Panc1 (cell line): ENCODE measurements at regions not wholly inside any gene's neighbourhood (a gene's known extent, or its start where the extent isn't known, plus 50 kb on each side); places are given as distances from the start of the nearest gene placed in this dataset.

Experiments
- ATAC-seq: fragments of 200-7000 bp; cut with Tn5 transposase; 2 replicates; pipeline ENCODE4 v1.9.1; 2020; ENCODE audit warnings: mild to moderate bottlenecking, moderate library complexity
- BruUV-seq: library from RNA; stranded (reverse); fragments of 400-500 nt; replicated peaks from 2 replicates; lab custom pipeline; 2021; lab: Mats Ljungman, UMichigan
- CTCF ChIA-PET: fragments of 300-600 bp; sonication (Branson Sonifier 250); formaldehyde crosslinking; loops from one replicate; lab custom pipeline; 2022; ENCODE audit warnings: antibody characterized with exemption; lab: Charles Lee
- POLR2A ChIA-PET: fragments of 300-600 bp; sonication (Branson Sonifier 250); formaldehyde crosslinking; loops from one replicate; lab custom pipeline; 2022; ENCODE audit warnings: antibody characterized with exemption; lab: Charles Lee
- DNase-seq: peaks from one replicate; pipeline ENCODE4 v3.0.0-alpha.2; 2010; ENCODE audit warnings: low read depth, low spot score
- H3K27ac ChIP-seq: 2 replicates; pipeline ENCODE4 v1.5.1; 2011; ENCODE audit warnings: mild to moderate bottlenecking, low read length, inconsistent platforms
- H3K27me3 ChIP-seq: fragments of 200-500 bp; sonication (Bioruptor generic); 2 replicates; pipeline ENCODE4 v1.6.0; 2014; ENCODE audit warnings: low read length, inconsistent platforms; ENCODE audit not compliant: control insufficient read depth, insufficient read depth
- H3K36me3 ChIP-seq: fragments of 200-500 bp; sonication (Bioruptor generic); 2 replicates; pipeline ENCODE4 v1.5.1; 2014; ENCODE audit warnings: inconsistent platforms, mild to moderate bottlenecking, low read length, moderate library complexity; ENCODE audit not compliant: control insufficient read depth, insufficient read depth
- H3K4me1 ChIP-seq: 2 replicates; pipeline ENCODE4 v1.5.1; 2011; ENCODE audit warnings: inconsistent platforms, mild to moderate bottlenecking, low read length, moderate library complexity; ENCODE audit not compliant: control insufficient read depth, insufficient read depth
- H3K4me3 ChIP-seq, 2 experiments: 2 replicates each; pipeline ENCODE4 v1.5.1; 2011 to 2012; ENCODE audit warnings: low read depth in 2 of 2, low read length in 2 of 2, mild to moderate bottlenecking in 2 of 2, inconsistent platforms in 1 of 2, moderate library complexity in 1 of 2
- H3K9me3 ChIP-seq: fragments of 200-500 bp; sonication (Bioruptor generic); 2 replicates; pipeline ENCODE4 v1.5.1; 2014; ENCODE audit warnings: low read depth, mild to moderate bottlenecking, inconsistent platforms, low read length, moderate library complexity; ENCODE audit not compliant: control insufficient read depth, insufficient read depth
- POLR2AphosphoS5 ChIP-seq: IDR thresholded peaks from 2 replicates; pipeline ENCODE4 v1.6.1; 2012; ENCODE audit warnings: mild to moderate bottlenecking, low read depth, low read length, moderate library complexity
- SIN3A ChIP-seq: IDR thresholded peaks from 2 replicates; pipeline ENCODE4 v1.6.1; 2012; ENCODE audit warnings: low read depth, mild to moderate bottlenecking, low read length, moderate library complexity, borderline replicate concordance; ENCODE audit not compliant: insufficient read depth
- TCF7L2 ChIP-seq: IDR thresholded peaks from 2 replicates; pipeline ENCODE4 v1.6.1; 2011; ENCODE audit warnings: mild to moderate bottlenecking, low read depth, low read length, inconsistent platforms
- in situ Hi-C: cut with HindIII; loops from 2 replicates; pipeline ENCODE4 v1.10.0; 2016; ENCODE audit warnings: low sequenced_read_pairs, low pct_unique_long_range_greater_than_20kb
- intact Hi-C: fragments of 100-400 bp; cut with micrococcal nuclease; formaldehyde crosslinking; loops from one replicate; pipeline ENCODE4 v1.10.0; 2022; ENCODE audit not compliant: unreplicated experiment
- TF ChIP-seq, protein P1 (sequence below), 2 experiments: IDR thresholded peaks; 2 replicates each; pipeline ENCODE4 v1.6.1; 2011 to 2012; ENCODE audit warnings: low read depth in 2 of 2, control low read depth in 1 of 2, low read length in 1 of 2, mild to moderate bottlenecking in 1 of 2, moderate library complexity in 1 of 2; ENCODE audit not compliant: insufficient read depth in 1 of 2
- TF ChIP-seq, protein P2 (sequence below): fragments of 450-650 bp; IDR thresholded peaks from 2 replicates; pipeline ENCODE4 v1.5.1; 2017; ENCODE audit warnings: mild to moderate bottlenecking

DNA sequence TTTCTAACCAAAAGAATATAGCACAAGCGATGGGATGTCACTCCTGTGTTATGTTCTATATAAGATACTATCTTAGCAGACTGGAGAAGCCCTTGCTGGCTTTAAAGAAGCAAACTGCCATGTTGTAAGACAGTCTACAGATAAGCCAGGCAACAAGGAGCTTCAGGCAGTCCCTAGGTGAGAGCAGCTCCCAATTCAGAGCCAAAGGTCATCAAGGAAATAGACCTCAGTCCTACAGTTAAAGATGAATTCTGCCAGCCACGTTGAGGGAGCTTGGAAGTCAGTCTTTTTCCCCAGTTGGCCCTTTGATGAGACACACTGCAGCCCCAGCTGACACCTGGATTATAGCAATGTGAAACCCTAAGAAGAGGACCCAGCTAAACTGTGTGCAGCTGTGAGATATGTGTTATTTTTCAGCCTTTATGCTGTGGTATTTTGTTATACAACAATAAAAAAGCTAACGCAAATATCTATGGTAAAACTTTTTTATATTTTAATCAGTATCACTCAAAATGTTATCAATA lies 102.5 kb upstream of the AKAP13 start:
- ATAC-seq (no peak), DNase-seq (no peak)
- no TSS peak for BruUV-seq
- TF ChIP-seq, protein P1, sequence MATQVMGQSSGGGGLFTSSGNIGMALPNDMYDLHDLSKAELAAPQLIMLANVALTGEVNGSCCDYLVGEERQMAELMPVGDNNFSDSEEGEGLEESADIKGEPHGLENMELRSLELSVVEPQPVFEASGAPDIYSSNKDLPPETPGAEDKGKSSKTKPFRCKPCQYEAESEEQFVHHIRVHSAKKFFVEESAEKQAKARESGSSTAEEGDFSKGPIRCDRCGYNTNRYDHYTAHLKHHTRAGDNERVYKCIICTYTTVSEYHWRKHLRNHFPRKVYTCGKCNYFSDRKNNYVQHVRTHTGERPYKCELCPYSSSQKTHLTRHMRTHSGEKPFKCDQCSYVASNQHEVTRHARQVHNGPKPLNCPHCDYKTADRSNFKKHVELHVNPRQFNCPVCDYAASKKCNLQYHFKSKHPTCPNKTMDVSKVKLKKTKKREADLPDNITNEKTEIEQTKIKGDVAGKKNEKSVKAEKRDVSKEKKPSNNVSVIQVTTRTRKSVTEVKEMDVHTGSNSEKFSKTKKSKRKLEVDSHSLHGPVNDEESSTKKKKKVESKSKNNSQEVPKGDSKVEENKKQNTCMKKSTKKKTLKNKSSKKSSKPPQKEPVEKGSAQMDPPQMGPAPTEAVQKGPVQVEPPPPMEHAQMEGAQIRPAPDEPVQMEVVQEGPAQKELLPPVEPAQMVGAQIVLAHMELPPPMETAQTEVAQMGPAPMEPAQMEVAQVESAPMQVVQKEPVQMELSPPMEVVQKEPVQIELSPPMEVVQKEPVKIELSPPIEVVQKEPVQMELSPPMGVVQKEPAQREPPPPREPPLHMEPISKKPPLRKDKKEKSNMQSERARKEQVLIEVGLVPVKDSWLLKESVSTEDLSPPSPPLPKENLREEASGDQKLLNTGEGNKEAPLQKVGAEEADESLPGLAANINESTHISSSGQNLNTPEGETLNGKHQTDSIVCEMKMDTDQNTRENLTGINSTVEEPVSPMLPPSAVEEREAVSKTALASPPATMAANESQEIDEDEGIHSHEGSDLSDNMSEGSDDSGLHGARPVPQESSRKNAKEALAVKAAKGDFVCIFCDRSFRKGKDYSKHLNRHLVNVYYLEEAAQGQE (IDR thresholded peaks at IDR 0.05; ENCODE audit: insufficient read depth in 1 of 2, low read depth in 2 of 2, low read length in 1 of 2), result no peak
- TF ChIP-seq, protein P2, sequence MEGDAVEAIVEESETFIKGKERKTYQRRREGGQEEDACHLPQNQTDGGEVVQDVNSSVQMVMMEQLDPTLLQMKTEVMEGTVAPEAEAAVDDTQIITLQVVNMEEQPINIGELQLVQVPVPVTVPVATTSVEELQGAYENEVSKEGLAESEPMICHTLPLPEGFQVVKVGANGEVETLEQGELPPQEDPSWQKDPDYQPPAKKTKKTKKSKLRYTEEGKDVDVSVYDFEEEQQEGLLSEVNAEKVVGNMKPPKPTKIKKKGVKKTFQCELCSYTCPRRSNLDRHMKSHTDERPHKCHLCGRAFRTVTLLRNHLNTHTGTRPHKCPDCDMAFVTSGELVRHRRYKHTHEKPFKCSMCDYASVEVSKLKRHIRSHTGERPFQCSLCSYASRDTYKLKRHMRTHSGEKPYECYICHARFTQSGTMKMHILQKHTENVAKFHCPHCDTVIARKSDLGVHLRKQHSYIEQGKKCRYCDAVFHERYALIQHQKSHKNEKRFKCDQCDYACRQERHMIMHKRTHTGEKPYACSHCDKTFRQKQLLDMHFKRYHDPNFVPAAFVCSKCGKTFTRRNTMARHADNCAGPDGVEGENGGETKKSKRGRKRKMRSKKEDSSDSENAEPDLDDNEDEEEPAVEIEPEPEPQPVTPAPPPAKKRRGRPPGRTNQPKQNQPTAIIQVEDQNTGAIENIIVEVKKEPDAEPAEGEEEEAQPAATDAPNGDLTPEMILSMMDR, result no peak
- no peak for TF ChIP-seq SIN3A
- no peak for TF ChIP-seq POLR2AphosphoS5
- TF ChIP-seq TCF7L2, result no peak
- Histone ChIP-seq H3K36me3 (no peaks in the 10 kb centered on the region), H3K4me1 (no peaks in the 10 kb centered on the region), H3K4me3 (no peak overlapping the region), H3K27ac (no peak overlapping the region), H3K9me3 (no peaks in the 10 kb centered on the region), H3K27me3 (no peaks in the 10 kb centered on the region)
- POLR2A ChIA-PET, result no interaction called here
- in situ Hi-C loops, result no loop called here
- intact Hi-C loops, result no loop called here
- CTCF ChIA-PET, result interaction anchor here (0.6 kb wide), 1 partner anchor 19 kb away, joined by 3 read pairs; no protein-coding TSS in a partner anchor

GRCh38 chr15:85280203-85280602 lies 100.2 kb upstream of the AKAP13 start:
- no peaks in the 10 kb centered on the region for H3K9me3 ChIP-seq
- BruUV-seq, result no TSS peak
- no peaks in the 10 kb centered on the region for H3K36me3 ChIP-seq
- H3K4me3 ChIP-seq, result no peak overlapping the region
- H3K27me3 ChIP-seq, result no peaks in the 10 kb centered on the region
- POLR2A ChIA-PET, result no interaction called here
- TF ChIP-seq TCF7L2, result no peak
- ATAC-seq (no peak), DNase-seq (no peak)
- in situ Hi-C loops (no loop called here), intact Hi-C loops (no loop called here)
- no peak overlapping the region for H3K27ac ChIP-seq
- CTCF ChIA-PET, result interaction anchor here (0.6 kb wide), 1 partner anchor 328 kb away, joined by 3 read pairs; no protein-coding TSS in a partner anchor
- H3K4me1 ChIP-seq, result no peaks in the 10 kb centered on the region

DNA sequence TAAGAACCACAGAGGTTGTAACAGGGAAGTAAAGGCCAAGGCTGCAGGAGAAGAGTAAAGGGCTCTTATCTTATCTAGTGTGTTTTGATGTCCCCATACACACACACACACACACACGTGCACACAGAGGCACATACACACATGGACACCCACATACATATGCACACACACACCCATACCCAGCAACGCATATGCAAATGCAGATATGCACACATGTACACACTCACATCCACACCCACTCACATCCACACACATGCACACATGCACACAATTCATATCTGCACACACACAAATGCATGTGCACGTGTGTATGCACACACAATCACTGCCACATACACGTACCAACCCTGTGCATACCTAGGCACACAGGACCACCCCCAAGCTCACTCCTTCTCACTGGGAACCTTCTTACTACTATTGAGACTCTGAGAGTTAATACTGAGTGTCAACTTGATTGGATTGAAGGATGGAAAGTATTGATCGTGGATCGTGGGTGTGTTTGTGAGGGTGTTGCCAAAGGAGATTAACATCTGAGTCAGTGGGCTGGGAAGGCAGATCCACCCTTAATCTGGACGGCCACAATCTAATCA lies 99.0 kb upstream of the AKAP13 start:
- no peak for TF ChIP-seq TCF7L2
- no peak for TF ChIP-seq POLR2AphosphoS5
- TF ChIP-seq SIN3A, result no peak
- TF ChIP-seq, protein P2, result no peak
- TF ChIP-seq, protein P1 (IDR thresholded peaks at IDR 0.05; ENCODE audit: insufficient read depth in 1 of 2, low read depth in 2 of 2, low read length in 1 of 2), result no peak
- BruUV-seq, result no TSS peak
- no peaks in the 10 kb centered on the region for H3K36me3 ChIP-seq
- DNase-seq (no peak), ATAC-seq (no peak)
- no peak overlapping the region for H3K4me3 ChIP-seq
- CTCF ChIA-PET, result no interaction called here
- intact Hi-C loops, result no loop called here
- no peaks in the 10 kb centered on the region for H3K9me3 ChIP-seq
- POLR2A ChIA-PET, result no interaction called here
- in situ Hi-C loops, result no loop called here
- H3K4me1 ChIP-seq, result no peaks in the 10 kb centered on the region
- H3K27me3 ChIP-seq, result no peaks in the 10 kb centered on the region
- no peak overlapping the region for H3K27ac ChIP-seq
